OCI-LY3 (cell line): ENCODE measurements at regions not wholly inside any gene's neighbourhood (a gene's known extent, or its start where the extent isn't known, plus 50 kb on each side); places are given as distances from the start of the nearest gene placed in this dataset.

Source experiments
- CTCF ChIP-seq: fragments of 200-600, 300-600 bp; sonication (generic); IDR thresholded peaks from 2 replicates; pipeline ENCODE4 v1.5.1; 2014; ENCODE audit warnings: antibody characterized with exemption, low read length, low read depth
- EZH2phosphoT487 ChIP-seq: fragments of 200-600 bp; shearing (Covaris generic); IDR thresholded peaks from 2 replicates; pipeline ENCODE4 v1.6.1; 2018; ENCODE audit warnings: antibody characterized with exemption, mixed run types, low read depth

DNA sequence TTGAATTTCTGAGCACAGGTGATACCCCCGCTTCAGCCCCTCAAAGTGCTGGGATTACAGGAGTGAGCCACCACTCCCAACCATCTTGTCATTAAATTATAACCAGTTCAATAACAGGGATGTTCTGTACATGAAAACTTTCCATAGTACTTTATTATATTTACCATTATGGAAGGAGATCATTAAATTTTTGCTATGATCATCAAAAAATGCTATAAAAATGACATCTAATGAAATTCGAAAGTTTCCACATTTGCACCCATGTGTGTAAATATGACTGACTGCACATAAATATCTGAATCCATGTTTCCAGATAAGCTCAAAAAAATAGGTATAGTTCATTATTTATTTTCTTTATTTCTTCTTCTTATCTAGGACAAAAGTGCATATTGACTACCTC is 182.6 kb downstream of the FBXO8 start:
- no peak for TF ChIP-seq CTCF
- no peak for TF ChIP-seq EZH2phosphoT487
